DOHH2 (cell line): ENCODE measurements at regions not wholly inside any gene's neighbourhood (a gene's known extent, or its start where the extent isn't known, plus 50 kb on each side); places are given as distances from the start of the nearest gene placed in this dataset.

Experiments
- H3F3A ChIP-seq: fragments of 200-600 bp; sonication (generic), shearing (Covaris generic); 2 replicates; pipeline ENCODE4 v1.6.0; 2016; ENCODE audit warnings: antibody characterized with exemption, mild to moderate bottlenecking; ENCODE audit not compliant: control insufficient read depth, insufficient read depth
- H3K27ac ChIP-seq: fragments of 200-600 bp; sonication (generic); 2 replicates; pipeline ENCODE4 v1.5.1; 2014; ENCODE audit warnings: low read depth, mild to moderate bottlenecking, low read length, moderate library complexity
- H3K27me3 ChIP-seq: fragments of 200-600 bp; sonication (generic); 2 replicates; pipeline ENCODE4 v1.6.1; 2014; ENCODE audit warnings: mild to moderate bottlenecking, low read length, mixed read lengths; ENCODE audit not compliant: control insufficient read depth
- H3K36me3 ChIP-seq: fragments of 200-600 bp; sonication (generic); 2 replicates; pipeline ENCODE4 v1.6.1; 2014; ENCODE audit warnings: mild to moderate bottlenecking, low read length, moderate library complexity, mixed read lengths; ENCODE audit not compliant: control insufficient read depth
- H3K4me1 ChIP-seq: fragments of 200-600 bp; sonication (generic); 2 replicates; pipeline ENCODE4 v1.6.1; 2014; ENCODE audit warnings: mild to moderate bottlenecking, low read length, mixed read lengths; ENCODE audit not compliant: control insufficient read depth
- H3K4me2 ChIP-seq: fragments of 200-600 bp; sonication (generic); 2 replicates; pipeline ENCODE4 v1.6.0; 2014; ENCODE audit warnings: mild to moderate bottlenecking, low read length, moderate library complexity
- H3K4me3 ChIP-seq: fragments of 200-600 bp; sonication (generic); 2 replicates; pipeline ENCODE4 v1.5.1; 2014; ENCODE audit warnings: mild to moderate bottlenecking, low read length, mixed read lengths
- H3K79me2 ChIP-seq: fragments of 200-600 bp; sonication (generic); 2 replicates; pipeline ENCODE4 v1.6.1; 2014; ENCODE audit warnings: mild to moderate bottlenecking, low read length, mixed read lengths; ENCODE audit not compliant: control insufficient read depth
- H3K9me2 ChIP-seq: fragments of 200-600 bp; sonication (generic); replicated peaks from 2 replicates; pipeline ENCODE4 v1.6.1; 2014; ENCODE audit warnings: mild to moderate bottlenecking, low read length, mixed read lengths; ENCODE audit not compliant: control insufficient read depth
- H3K9me3 ChIP-seq: fragments of 200-600 bp; sonication (generic); 2 replicates; pipeline ENCODE4 v1.6.1; 2014; ENCODE audit warnings: antibody characterized with exemption, low read length, mixed read lengths; ENCODE audit not compliant: control insufficient read depth, insufficient read depth
- H4K20me1 ChIP-seq: fragments of 200-600 bp; sonication (generic); 2 replicates; pipeline ENCODE4 v1.6.0; 2014; ENCODE audit warnings: low read depth, mild to moderate bottlenecking, antibody characterized with exemption, low read length, moderate library complexity; ENCODE audit not compliant: control insufficient read depth, insufficient read depth
- CTCF ChIP-seq: fragments of 200-600 bp; sonication (generic); IDR thresholded peaks from one replicate; pipeline ENCODE4 v1.5.1; 2014; ENCODE audit warnings: antibody characterized with exemption, mild to moderate bottlenecking, low read depth, low read length; ENCODE audit not compliant: poor library complexity, severe bottlenecking
- EZH2phosphoT487 ChIP-seq: fragments of 200-600 bp; sonication (generic); IDR thresholded peaks from 2 replicates; pipeline ENCODE4 v1.6.1; 2017; ENCODE audit warnings: borderline replicate concordance, mild to moderate bottlenecking, antibody characterized with exemption, low read length, moderate library complexity, mixed read lengths

GRCh38 chr2:167790781-167791450 is 456.5 kb downstream of the STK39 start:
- no peaks in the 10 kb centered on the region for H3K9me3 ChIP-seq
- no peaks in the 10 kb centered on the region for H4K20me1 ChIP-seq
- no peak overlapping the region for H3K4me2 ChIP-seq
- no peaks in the 10 kb centered on the region for H3K79me2 ChIP-seq
- no peaks in the 10 kb centered on the region for H3K4me1 ChIP-seq
- TF ChIP-seq EZH2phosphoT487, result no peak
- no peak for TF ChIP-seq CTCF
- H3K27ac ChIP-seq, result no peak overlapping the region
- no peaks in the 10 kb centered on the region for H3K36me3 ChIP-seq
- H3F3A ChIP-seq, result no peaks in the 10 kb centered on the region
- H3K9me2 ChIP-seq, result no peaks in the 10 kb centered on the region
- H3K4me3 ChIP-seq, result no peak overlapping the region
- H3K27me3 ChIP-seq, result no peaks in the 10 kb centered on the region

DNA sequence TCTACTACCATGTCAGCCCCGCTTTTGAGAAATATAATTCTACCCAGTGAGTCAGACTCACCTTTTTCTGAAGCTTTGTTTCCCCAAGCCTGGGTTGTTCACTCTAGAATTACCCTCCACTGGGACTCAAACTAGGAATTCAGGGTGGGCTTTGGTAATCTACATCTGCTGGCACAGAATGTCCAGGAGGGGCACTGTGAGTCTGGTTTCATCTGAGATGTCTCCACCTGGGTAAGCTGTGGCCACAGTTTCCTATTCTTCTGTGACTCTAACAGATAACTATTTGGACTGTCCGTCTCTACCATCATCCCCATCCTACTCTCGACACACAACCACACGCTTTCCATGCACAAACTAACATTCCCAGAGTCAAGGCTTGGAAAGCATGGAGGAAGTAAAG is 457.2 kb downstream of the STK39 start:
- Histone ChIP-seq H3K36me3 (no peaks in the 10 kb centered on the region), H3K9me2 (no peaks in the 10 kb centered on the region), H3F3A (no peaks in the 10 kb centered on the region), H3K4me1 (no peaks in the 10 kb centered on the region), H4K20me1 (no peaks in the 10 kb centered on the region), H3K9me3 (no peaks in the 10 kb centered on the region), H3K27ac (no peak overlapping the region), H3K4me3 (no peak overlapping the region), H3K27me3 (no peaks in the 10 kb centered on the region), H3K4me2 (no peak overlapping the region), H3K79me2 (no peaks in the 10 kb centered on the region)
- TF ChIP-seq EZH2phosphoT487 (no peak), CTCF (no peak)

DNA sequence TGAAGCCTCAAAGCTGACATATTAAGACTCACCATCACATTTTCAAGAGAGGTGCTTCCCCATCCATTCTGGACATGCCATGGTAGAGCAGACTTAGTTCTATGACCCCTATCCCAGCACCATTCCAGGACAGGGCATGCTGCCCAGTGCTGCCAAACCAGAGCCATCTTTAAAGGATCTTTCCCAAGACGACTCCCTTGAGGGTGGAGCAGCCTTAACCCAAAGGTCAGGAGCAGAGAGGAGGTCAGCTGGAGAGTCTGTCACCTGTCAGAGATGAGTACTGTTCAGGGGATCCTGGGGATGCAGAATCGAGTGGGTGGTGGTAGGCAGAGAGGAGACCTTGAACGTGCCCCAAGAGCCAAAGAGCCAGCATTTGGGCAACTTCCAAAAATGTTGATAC is 459.8 kb downstream of the STK39 start:
- TF ChIP-seq EZH2phosphoT487 (no peak), CTCF (no peak)
- Histone ChIP-seq H3K9me2 (no peaks in the 10 kb centered on the region), H4K20me1 (no peaks in the 10 kb centered on the region), H3F3A (no peaks in the 10 kb centered on the region), H3K79me2 (no peaks in the 10 kb centered on the region), H3K4me2 (no peak overlapping the region), H3K9me3 (no peaks in the 10 kb centered on the region), H3K4me1 (no peaks in the 10 kb centered on the region), H3K4me3 (no peak overlapping the region), H3K27me3 (no peaks in the 10 kb centered on the region), H3K36me3 (no peaks in the 10 kb centered on the region), H3K27ac (no peak overlapping the region)
